ENCODE measurements at regions not wholly inside any gene's neighbourhood (a gene's known extent, or its start where the extent isn't known, plus 50 kb on each side); places are given as distances from the start of the nearest gene placed in this dataset.

DNA sequence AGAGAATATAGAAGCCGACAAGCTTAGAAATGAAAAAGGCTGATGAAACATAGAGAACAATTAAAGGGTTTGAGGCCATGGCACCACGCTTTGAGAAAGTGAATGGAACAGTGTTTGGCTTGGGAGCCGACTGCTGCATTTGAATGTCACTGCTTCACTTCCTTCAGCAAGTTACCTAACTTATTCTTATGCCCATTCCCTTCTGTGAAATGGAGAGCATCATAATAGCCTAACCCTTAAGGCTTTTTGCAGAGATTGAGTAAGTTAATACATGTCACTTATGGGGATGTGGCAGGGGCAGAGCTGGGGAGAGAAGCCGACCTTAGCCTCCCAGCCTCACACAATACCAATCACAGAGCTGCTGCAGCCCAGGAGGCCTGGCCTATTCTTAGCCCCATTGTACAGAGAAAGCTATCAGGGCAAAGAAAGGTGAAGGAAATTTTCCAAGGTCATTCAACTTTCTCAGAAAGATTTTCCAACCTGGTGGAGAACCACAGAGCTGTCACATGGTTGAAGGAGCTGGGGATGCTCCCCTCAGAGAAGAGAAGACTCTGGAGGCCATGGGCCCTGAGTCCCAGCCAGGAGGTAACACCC is 186.0 kb upstream of the GDF10 start:
- H3K9me3 ChIP-seq (ENCODE audit: control insufficient read depth in 5 of 5, low read length in 5 of 5) = no peaks in the 10 kb centered on the region
- no peak overlapping the region for H3K4me3 ChIP-seq (ENCODE audit: low read depth in 1 of 5, low read length in 5 of 5)
- H3K4me1 ChIP-seq (ENCODE audit: control insufficient read depth in 5 of 5, insufficient read depth in 5 of 5, low read length in 5 of 5) = peaks cover 0 to 10% (median 0%) of the 10 kb centered on the region in 5 donors
- no peaks in the 10 kb centered on the region for H3K27me3 ChIP-seq (ENCODE audit: control insufficient read depth in 5 of 5, insufficient read depth in 4 of 5, low read length in 5 of 5)
- H3K27ac ChIP-seq (ENCODE audit: low read depth, low read length) = no peak overlapping the region
- no peaks in the 10 kb centered on the region for H3K36me3 ChIP-seq (ENCODE audit: control insufficient read depth in 5 of 5, insufficient read depth in 5 of 5, low read length in 5 of 5)
- H3K9ac ChIP-seq (ENCODE audit: low read length in 5 of 5) = no peak overlapping the region

DNA sequence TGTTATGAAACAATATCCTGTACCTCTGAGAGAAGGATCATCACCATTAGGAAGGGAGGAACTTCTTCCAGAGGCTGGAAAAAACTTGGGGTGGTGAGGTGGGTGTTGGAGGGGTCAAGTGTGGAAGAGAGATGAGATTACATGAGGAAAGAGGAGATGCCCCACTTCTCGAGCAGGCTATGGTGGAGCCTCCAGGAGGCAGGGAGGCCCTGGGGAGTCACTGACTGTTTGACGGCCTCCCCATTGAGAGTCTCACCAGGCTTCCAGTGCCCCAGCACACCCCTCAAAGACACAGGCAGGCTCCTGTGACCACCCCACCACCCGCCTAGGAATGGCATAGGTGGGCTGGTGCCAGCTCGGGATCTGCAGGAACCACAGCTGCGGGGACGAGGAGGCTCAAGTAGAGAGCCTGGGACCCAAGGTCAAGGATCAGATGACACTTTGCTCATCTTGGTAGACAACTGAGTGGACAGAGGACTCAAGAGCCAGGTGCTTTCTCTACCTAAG is 185.3 kb upstream of the GDF10 start:
- no peaks in the 10 kb centered on the region for H3K9me3 ChIP-seq (ENCODE audit: control insufficient read depth in 5 of 5, low read length in 5 of 5)
- peaks cover 0 to 4% (median 0%) of the 10 kb centered on the region in 5 donors for H3K4me1 ChIP-seq (ENCODE audit: control insufficient read depth in 5 of 5, insufficient read depth in 5 of 5, low read length in 5 of 5)
- no peak overlapping the region for H3K27ac ChIP-seq (ENCODE audit: low read depth, low read length)
- no peaks in the 10 kb centered on the region for H3K27me3 ChIP-seq (ENCODE audit: control insufficient read depth in 5 of 5, insufficient read depth in 4 of 5, low read length in 5 of 5)
- no peak overlapping the region for H3K9ac ChIP-seq (ENCODE audit: low read length in 5 of 5)
- H3K36me3 ChIP-seq (ENCODE audit: control insufficient read depth in 5 of 5, insufficient read depth in 5 of 5, low read length in 5 of 5) = no peaks in the 10 kb centered on the region
- H3K4me3 ChIP-seq (ENCODE audit: low read depth in 1 of 5, low read length in 5 of 5) = no peak overlapping the region

DNA sequence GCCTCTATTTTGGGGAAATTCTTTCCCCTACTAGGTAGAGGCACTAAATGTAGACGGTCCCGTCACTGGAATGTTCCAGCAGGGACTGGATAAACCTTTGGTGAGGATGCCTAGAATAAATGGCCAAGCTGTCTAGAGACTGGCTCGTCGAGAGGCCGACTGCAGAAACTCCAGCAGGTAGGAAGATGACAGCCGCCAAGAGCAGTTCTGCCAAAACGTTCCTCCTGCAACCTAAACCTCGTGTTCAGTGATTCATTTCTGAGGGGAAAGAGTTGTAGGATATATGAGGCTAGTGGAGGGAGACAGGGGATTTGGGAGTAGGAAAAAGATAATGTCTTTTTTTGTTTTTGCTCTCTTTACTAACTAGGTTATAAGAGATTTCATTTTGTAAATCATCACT is 184.7 kb upstream of the GDF10 start:
- Histone ChIP-seq H3K27me3 (ENCODE audit: control insufficient read depth in 5 of 5, insufficient read depth in 4 of 5, low read length in 5 of 5) (no peaks in the 10 kb centered on the region), H3K27ac (ENCODE audit: low read depth, low read length) (no peak overlapping the region), H3K4me3 (ENCODE audit: low read depth in 1 of 5, low read length in 5 of 5) (no peak overlapping the region), H3K9ac (ENCODE audit: low read length in 5 of 5) (no peak overlapping the region), H3K9me3 (ENCODE audit: control insufficient read depth in 5 of 5, low read length in 5 of 5) (no peaks in the 10 kb centered on the region), H3K36me3 (ENCODE audit: control insufficient read depth in 5 of 5, insufficient read depth in 5 of 5, low read length in 5 of 5) (no peaks in the 10 kb centered on the region), H3K4me1 (ENCODE audit: control insufficient read depth in 5 of 5, insufficient read depth in 5 of 5, low read length in 5 of 5) (no peaks in the 10 kb centered on the region)

DNA sequence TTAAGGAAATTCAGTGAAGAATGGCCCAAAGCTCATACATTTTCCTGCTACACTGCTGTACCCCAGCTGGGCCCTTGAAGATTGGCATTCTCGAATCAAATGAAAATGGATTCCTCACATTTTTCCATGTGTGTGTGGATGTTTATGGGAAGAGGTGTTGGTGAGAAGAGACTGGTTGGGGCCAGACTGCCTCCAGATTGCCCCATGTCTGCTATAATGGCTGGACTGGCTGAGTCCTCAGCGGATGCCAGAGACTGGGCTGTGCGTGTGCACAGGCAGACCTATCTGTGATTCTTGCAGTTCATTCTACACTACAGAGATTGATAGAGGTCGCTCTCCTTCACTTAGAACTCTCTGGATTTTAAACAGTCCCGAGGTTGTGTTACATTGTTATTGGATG is 183.6 kb upstream of the GDF10 start:
- H3K4me1 ChIP-seq (ENCODE audit: control insufficient read depth in 5 of 5, insufficient read depth in 5 of 5, low read length in 5 of 5) = no peaks in the 10 kb centered on the region
- H3K36me3 ChIP-seq (ENCODE audit: control insufficient read depth in 5 of 5, insufficient read depth in 5 of 5, low read length in 5 of 5) = no peaks in the 10 kb centered on the region
- H3K27me3 ChIP-seq (ENCODE audit: control insufficient read depth in 5 of 5, insufficient read depth in 4 of 5, low read length in 5 of 5) = peaks cover 0 to 3% (median 0%) of the 10 kb centered on the region in 5 donors
- H3K4me3 ChIP-seq (ENCODE audit: low read depth in 1 of 5, low read length in 5 of 5) = no peak overlapping the region
- H3K9ac ChIP-seq (ENCODE audit: low read length in 5 of 5) = no peak overlapping the region
- H3K9me3 ChIP-seq (ENCODE audit: control insufficient read depth in 5 of 5, low read length in 5 of 5) = no peaks in the 10 kb centered on the region
- no peak overlapping the region for H3K27ac ChIP-seq (ENCODE audit: low read depth, low read length)

DNA sequence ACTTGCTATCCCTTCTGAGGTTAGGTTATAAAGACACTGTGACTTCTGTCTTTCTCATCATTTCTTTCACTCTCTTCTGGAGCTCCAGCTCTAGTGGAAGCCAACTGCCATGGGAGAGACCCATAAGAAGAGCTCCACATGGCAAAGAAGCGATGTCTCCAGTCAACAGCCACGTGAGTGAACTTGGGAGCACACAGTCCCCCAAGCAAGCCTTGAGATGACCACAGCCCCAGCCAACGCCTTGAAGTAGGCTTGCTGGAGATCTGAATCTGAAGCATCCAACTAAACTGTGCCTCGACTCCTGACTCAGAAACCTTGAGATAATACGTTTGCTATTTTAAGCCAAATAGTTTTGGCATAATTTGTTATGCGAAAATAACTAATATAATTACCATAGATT is 181.7 kb upstream of the GDF10 start:
- H3K9ac ChIP-seq (ENCODE audit: low read length in 5 of 5) = no peak overlapping the region
- H3K27me3 ChIP-seq (ENCODE audit: control insufficient read depth in 5 of 5, insufficient read depth in 4 of 5, low read length in 5 of 5) = peaks cover 0 to 3% (median 0%) of the 10 kb centered on the region in 5 donors
- H3K36me3 ChIP-seq (ENCODE audit: control insufficient read depth in 5 of 5, insufficient read depth in 5 of 5, low read length in 5 of 5) = no peaks in the 10 kb centered on the region

DNA sequence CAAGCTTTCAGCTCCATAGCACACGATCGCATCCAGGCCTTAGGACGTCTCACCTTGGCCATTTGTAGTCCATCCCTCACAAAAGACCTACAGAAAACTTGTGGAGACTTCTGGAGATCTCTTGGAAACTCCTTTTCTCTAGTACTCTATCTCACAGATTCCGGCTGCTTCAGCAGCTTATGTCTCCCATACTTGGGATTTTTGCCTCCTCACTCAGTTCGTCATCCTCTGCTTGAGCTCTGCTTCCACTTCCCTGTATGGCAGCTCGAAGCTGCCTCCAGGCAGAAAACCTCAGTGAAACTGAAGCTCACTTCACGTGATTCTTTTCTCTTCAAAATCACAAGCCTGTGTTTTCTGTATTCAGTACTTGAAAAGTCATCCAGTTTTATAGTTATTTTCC is 178.7 kb upstream of the GDF10 start:
- Histone ChIP-seq H3K4me3 (ENCODE audit: low read depth in 1 of 5, low read length in 5 of 5) (no peak overlapping the region), H3K36me3 (ENCODE audit: control insufficient read depth in 5 of 5, insufficient read depth in 5 of 5, low read length in 5 of 5) (no peaks in the 10 kb centered on the region), H3K4me1 (ENCODE audit: control insufficient read depth in 5 of 5, insufficient read depth in 5 of 5, low read length in 5 of 5) (no peaks in the 10 kb centered on the region), H3K9me3 (ENCODE audit: control insufficient read depth in 5 of 5, low read length in 5 of 5) (no peaks in the 10 kb centered on the region), H3K27ac (ENCODE audit: low read depth, low read length) (no peak overlapping the region), H3K27me3 (ENCODE audit: control insufficient read depth in 5 of 5, insufficient read depth in 4 of 5, low read length in 5 of 5) (peaks cover 0 to 3% (median 0%) of the 10 kb centered on the region in 5 donors), H3K9ac (ENCODE audit: low read length in 5 of 5) (no peak overlapping the region)

More for the DNA sequence above, 181.7 kb upstream of the GDF10 start:
- H3K27ac ChIP-seq (ENCODE audit: low read depth, low read length) = no peak overlapping the region
- no peak overlapping the region for H3K4me3 ChIP-seq (ENCODE audit: low read depth in 1 of 5, low read length in 5 of 5)
- H3K9me3 ChIP-seq (ENCODE audit: control insufficient read depth in 5 of 5, low read length in 5 of 5) = no peaks in the 10 kb centered on the region
- H3K4me1 ChIP-seq (ENCODE audit: control insufficient read depth in 5 of 5, insufficient read depth in 5 of 5, low read length in 5 of 5) = no peaks in the 10 kb centered on the region

DNA sequence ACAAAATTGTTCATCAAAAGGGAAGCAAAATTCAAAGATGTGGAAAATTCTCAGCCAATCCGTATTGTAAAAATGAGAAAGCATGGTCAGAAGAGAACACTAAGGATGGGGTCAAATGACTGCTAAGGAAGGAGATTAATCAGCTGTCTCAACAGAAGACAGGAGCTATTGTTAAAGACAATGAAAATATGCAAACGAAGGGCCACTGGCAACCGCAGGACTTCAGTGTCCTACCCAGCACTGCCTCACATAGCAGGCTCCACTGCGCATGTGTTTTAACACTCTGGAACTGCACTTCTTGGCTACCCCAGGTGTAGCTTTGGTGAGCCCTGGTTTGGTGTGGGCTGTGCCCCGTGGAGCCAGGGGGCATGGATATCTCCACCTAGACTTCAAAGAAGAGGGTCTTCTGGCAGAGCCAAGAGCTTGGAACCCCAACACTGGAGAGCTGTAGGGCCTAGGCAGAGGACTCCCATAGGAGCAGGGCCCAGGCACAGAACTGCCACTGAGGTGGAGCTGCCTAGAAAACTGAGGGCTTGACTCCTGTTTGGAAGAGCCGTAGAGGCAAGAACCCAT is 176.2 kb upstream of the GDF10 start:
- H3K27me3 ChIP-seq (ENCODE audit: control insufficient read depth in 5 of 5, insufficient read depth in 4 of 5, low read length in 5 of 5) = peaks cover 0 to 3% (median 0%) of the 10 kb centered on the region in 5 donors
- no peak overlapping the region for H3K9ac ChIP-seq (ENCODE audit: low read length in 5 of 5)
- no peaks in the 10 kb centered on the region for H3K4me1 ChIP-seq (ENCODE audit: control insufficient read depth in 5 of 5, insufficient read depth in 5 of 5, low read length in 5 of 5)
- no peak overlapping the region for H3K4me3 ChIP-seq (ENCODE audit: low read depth in 1 of 5, low read length in 5 of 5)
- no peaks in the 10 kb centered on the region for H3K36me3 ChIP-seq (ENCODE audit: control insufficient read depth in 5 of 5, insufficient read depth in 5 of 5, low read length in 5 of 5)
- no peaks in the 10 kb centered on the region for H3K9me3 ChIP-seq (ENCODE audit: control insufficient read depth in 5 of 5, low read length in 5 of 5)
- H3K27ac ChIP-seq (ENCODE audit: low read depth, low read length) = no peak overlapping the region

DNA sequence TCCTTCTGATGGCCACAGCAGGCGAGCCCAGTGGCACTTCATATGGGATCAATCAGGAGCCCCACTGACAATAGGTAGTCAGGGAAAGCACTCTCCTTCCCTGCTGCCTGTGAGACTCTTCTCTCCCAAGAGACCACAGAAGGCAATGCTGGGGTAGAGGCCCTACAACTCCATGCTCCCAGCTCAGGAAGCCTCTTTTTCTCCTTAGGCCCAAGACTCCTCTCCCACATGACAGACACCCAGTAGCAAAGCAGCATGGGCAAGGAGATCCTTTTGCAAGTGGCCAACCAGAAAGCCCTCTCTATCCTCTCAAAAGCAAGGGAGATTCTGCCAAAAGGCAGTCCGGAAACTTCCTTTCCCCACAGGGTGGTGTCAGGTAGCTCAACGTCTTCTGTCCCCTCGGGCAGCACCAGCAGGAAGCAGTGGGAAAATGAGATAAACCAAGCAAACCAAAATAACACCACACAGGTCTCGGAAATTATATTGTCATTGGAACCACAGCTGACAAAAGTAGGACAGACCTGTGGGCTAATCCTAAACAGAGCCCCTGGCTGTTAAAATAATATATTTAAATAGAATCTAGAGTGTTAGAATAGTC is 172.7 kb upstream of the GDF10 start:
- Histone ChIP-seq H3K4me1 (ENCODE audit: control insufficient read depth in 5 of 5, insufficient read depth in 5 of 5, low read length in 5 of 5) (no peaks in the 10 kb centered on the region), H3K9ac (ENCODE audit: low read length in 5 of 5) (no peak overlapping the region), H3K27me3 (ENCODE audit: control insufficient read depth in 5 of 5, insufficient read depth in 4 of 5, low read length in 5 of 5) (no peaks in the 10 kb centered on the region), H3K9me3 (ENCODE audit: control insufficient read depth in 5 of 5, low read length in 5 of 5) (peaks cover 0 to 4% (median 0%) of the 10 kb centered on the region in 5 donors), H3K27ac (ENCODE audit: low read depth, low read length) (no peak overlapping the region), H3K4me3 (ENCODE audit: low read depth in 1 of 5, low read length in 5 of 5) (no peak overlapping the region), H3K36me3 (ENCODE audit: control insufficient read depth in 5 of 5, insufficient read depth in 5 of 5, low read length in 5 of 5) (no peaks in the 10 kb centered on the region)

DNA sequence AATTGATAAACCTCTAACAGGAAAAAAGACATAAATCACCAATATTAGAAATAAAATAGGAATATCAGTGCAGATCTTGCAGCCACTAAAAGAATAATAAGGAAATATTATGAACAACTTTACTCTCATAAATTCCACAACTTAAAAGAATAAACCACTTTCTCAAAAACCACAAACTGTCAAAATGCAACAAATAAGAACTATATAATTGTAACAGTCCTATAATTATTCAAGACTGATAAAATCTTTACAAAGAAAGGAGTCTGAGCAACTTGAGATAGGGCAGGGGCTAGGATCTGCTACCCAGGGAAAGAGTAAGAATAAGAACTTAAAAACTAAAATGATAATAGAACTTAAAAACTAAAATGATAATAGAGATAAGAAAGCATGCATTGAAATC is 169.5 kb upstream of the GDF10 start:
- Histone ChIP-seq H3K4me1 (ENCODE audit: control insufficient read depth in 5 of 5, insufficient read depth in 5 of 5, low read length in 5 of 5) (no peaks in the 10 kb centered on the region), H3K9me3 (ENCODE audit: control insufficient read depth in 5 of 5, low read length in 5 of 5) (peaks cover 0 to 4% (median 0%) of the 10 kb centered on the region in 5 donors), H3K27me3 (ENCODE audit: control insufficient read depth in 5 of 5, insufficient read depth in 4 of 5, low read length in 5 of 5) (no peaks in the 10 kb centered on the region), H3K9ac (ENCODE audit: low read length in 5 of 5) (no peak overlapping the region), H3K36me3 (ENCODE audit: control insufficient read depth in 5 of 5, insufficient read depth in 5 of 5, low read length in 5 of 5) (no peaks in the 10 kb centered on the region), H3K27ac (ENCODE audit: low read depth, low read length) (no peak overlapping the region), H3K4me3 (ENCODE audit: low read depth in 1 of 5, low read length in 5 of 5) (no peak overlapping the region)

DNA sequence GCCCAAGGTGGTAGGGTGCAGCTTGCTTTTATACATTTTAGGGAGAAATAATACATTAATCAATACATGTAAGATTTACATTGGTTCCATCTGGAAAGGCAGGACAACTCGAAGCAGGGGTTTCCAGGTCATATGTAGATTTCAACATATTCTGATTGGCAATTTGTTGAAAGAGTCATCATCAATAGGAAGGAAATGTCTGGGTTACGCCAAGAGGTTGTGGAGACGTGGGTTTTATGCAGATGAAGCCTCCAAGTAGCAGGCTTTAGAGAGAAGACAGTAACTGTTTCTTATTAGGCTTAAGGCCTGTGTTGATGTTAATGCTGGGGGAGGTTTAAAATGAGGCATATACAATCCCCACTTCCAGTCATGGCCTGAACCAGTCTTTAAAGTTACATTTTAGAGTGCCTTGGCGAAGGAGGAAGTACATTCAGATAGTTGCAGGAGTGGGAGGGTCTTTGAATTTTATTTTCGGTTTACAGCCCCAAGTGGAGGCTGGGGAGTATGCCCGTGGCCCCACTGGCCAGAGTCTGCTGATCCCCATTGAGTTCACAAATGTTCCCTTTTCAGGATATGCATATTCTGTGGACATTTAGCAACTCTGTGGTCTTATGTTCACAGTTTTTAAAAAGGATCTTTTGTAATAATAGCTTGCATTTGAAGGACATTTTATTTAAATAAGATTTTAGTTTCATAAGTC is 166.0 kb upstream of the GDF10 start:
- Histone ChIP-seq H3K9me3 (ENCODE audit: control insufficient read depth in 5 of 5, low read length in 5 of 5) (peaks cover 0 to 4% (median 0%) of the 10 kb centered on the region in 5 donors), H3K36me3 (ENCODE audit: control insufficient read depth in 5 of 5, insufficient read depth in 5 of 5, low read length in 5 of 5) (no peaks in the 10 kb centered on the region), H3K4me3 (ENCODE audit: low read depth in 1 of 5, low read length in 5 of 5) (no peak overlapping the region), H3K27me3 (ENCODE audit: control insufficient read depth in 5 of 5, insufficient read depth in 4 of 5, low read length in 5 of 5) (no peaks in the 10 kb centered on the region), H3K4me1 (ENCODE audit: control insufficient read depth in 5 of 5, insufficient read depth in 5 of 5, low read length in 5 of 5) (no peaks in the 10 kb centered on the region), H3K27ac (ENCODE audit: low read depth, low read length) (no peak overlapping the region), H3K9ac (ENCODE audit: low read length in 5 of 5) (no peak overlapping the region)
